Suprapubic skin (tissue), 4 donors: ENCODE measurements at regions not wholly inside any gene's neighbourhood (a gene's known extent, or its start where the extent isn't known, plus 50 kb on each side); places are given as distances from the start of the nearest gene placed in this dataset.

Source experiments
- EP300 ChIP-seq: sonication (generic); formaldehyde crosslinking; IDR thresholded peaks from one replicate; pipeline ENCODE4 v1.6.1; 2017; ENCODE audit warnings: antibody characterized with exemption
- POLR2A ChIP-seq, 2 donors: fragments of 450-650 bp; IDR thresholded peaks; one replicate each; pipeline ENCODE4 v1.6.1; 2017; ENCODE audit warnings: antibody characterized with exemption in 2 of 2, mild to moderate bottlenecking in 2 of 2, moderate library complexity in 2 of 2
- POLR2AphosphoS5 ChIP-seq, 3 donors: sonication (generic); formaldehyde crosslinking; IDR thresholded peaks; one replicate each; pipeline ENCODE4 v1.6.1; 2017; ENCODE audit warnings: antibody characterized with exemption in 3 of 3
- TF ChIP-seq, protein P1 (sequence below), 2 donors: fragments of 200-600 bp in 1 of 2; fragments of 450-650 bp in 1 of 2; sonication (generic) in 1 of 2; IDR thresholded peaks; one replicate each; pipeline ENCODE4 v1.5.1; 2016 to 2019; ENCODE audit warnings: antibody characterized with exemption in 2 of 2, mild to moderate bottlenecking in 1 of 2, moderate library complexity in 1 of 2

DNA sequence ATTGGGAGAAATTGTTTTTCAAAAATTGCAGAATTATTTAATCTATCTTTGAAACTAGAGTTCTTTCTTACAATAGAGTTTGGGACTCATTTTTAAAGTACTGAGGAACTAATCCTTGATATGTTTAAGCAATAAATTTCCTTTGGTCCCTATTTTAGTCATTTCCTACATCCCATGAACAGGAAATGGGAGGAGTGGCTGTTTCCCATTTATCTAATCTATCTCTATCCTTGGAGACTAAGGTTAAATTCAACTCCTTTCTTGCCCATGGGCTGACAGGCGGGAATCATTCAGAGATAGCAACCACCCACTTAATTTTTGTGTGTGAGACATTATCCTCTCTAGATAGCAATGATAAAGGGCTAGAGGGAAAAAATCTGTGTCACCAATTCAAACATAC, 131.6 kb upstream of the EMCN start:
- TF ChIP-seq POLR2A (IDR thresholded peaks at IDR 0.05) (no peak), EP300 (no peak), POLR2AphosphoS5 (IDR thresholded peaks at IDR 0.05) (no peak)
- TF ChIP-seq, protein P1, sequence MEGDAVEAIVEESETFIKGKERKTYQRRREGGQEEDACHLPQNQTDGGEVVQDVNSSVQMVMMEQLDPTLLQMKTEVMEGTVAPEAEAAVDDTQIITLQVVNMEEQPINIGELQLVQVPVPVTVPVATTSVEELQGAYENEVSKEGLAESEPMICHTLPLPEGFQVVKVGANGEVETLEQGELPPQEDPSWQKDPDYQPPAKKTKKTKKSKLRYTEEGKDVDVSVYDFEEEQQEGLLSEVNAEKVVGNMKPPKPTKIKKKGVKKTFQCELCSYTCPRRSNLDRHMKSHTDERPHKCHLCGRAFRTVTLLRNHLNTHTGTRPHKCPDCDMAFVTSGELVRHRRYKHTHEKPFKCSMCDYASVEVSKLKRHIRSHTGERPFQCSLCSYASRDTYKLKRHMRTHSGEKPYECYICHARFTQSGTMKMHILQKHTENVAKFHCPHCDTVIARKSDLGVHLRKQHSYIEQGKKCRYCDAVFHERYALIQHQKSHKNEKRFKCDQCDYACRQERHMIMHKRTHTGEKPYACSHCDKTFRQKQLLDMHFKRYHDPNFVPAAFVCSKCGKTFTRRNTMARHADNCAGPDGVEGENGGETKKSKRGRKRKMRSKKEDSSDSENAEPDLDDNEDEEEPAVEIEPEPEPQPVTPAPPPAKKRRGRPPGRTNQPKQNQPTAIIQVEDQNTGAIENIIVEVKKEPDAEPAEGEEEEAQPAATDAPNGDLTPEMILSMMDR (IDR thresholded peaks at IDR 0.05) = no peak
